Endothelial cell of umbilical vein (primary cell): ENCODE measurements at regions not wholly inside any gene's neighbourhood (a gene's known extent, or its start where the extent isn't known, plus 50 kb on each side); places are given as distances from the start of the nearest gene placed in this dataset.

ENCODE experiments used
- BruUV-seq: library from RNA; stranded (reverse); fragments of 400-500 nt; replicated peaks from 2 replicates; lab custom pipeline; 2021; lab: Mats Ljungman, UMichigan
- CTCF ChIA-PET: fragments of 300-600, 350-600 bp; sonication (Branson Sonifier 250); formaldehyde crosslinking; loops from one replicate; lab custom pipeline; 2021; ENCODE audit warnings: antibody characterized with exemption, inconsistent platforms; lab: Charles Lee
- POLR2A ChIA-PET: fragments of 300-600, 350-600 bp; sonication (Branson Sonifier 250); formaldehyde crosslinking; loops from one replicate; lab custom pipeline; 2021; ENCODE audit warnings: antibody characterized with exemption, inconsistent platforms; lab: Charles Lee
- DNase-seq: peaks from one replicate; pipeline ENCODE4 v3.0.0-alpha.2; 2011; ENCODE audit warnings: low read depth, low spot score
- FAIRE-seq: peaks from 2 replicates; lab custom pipeline; 2011; peaks lifted over from hg19 to GRCh38; lab: Jason Lieb, UNC
- H2AFZ ChIP-seq: 2 replicates; pipeline ENCODE4 v1.6.0; 2012; ENCODE audit warnings: low read depth, low read length, control low read depth, inconsistent platforms
- H3K27ac ChIP-seq: 2 replicates; pipeline ENCODE4 v1.5.1; 2011; ENCODE audit warnings: low read depth, mild to moderate bottlenecking, control low read depth, low read length, moderate library complexity; ENCODE audit not compliant: insufficient read depth
- H3K27me3 ChIP-seq, 2 experiments: 2 replicates each; pipeline versions ENCODE4 v1.6.0 to v1.6.1; 2011; ENCODE audit warnings: low read length in 2 of 2, mixed read lengths in 1 of 2; ENCODE audit not compliant: control insufficient read depth in 2 of 2, insufficient read depth in 2 of 2
- H3K36me3 ChIP-seq, 2 experiments: 2 replicates in 1 of 2; 3 replicates in 1 of 2; pipeline ENCODE4 v1.5.1; 2011; ENCODE audit warnings: low read length in 2 of 2, mild to moderate bottlenecking in 1 of 2, moderate library complexity in 1 of 2; ENCODE audit not compliant: control insufficient read depth in 2 of 2, insufficient read depth in 2 of 2; ENCODE audit errors: extremely low read depth in 1 of 2
- H3K4me1 ChIP-seq: 3 replicates; pipeline ENCODE4 v1.5.1; 2011; ENCODE audit warnings: mild to moderate bottlenecking, low read length; ENCODE audit not compliant: control insufficient read depth, insufficient read depth; ENCODE audit errors: extremely low read depth
- H3K4me2 ChIP-seq: 2 replicates; pipeline ENCODE4 v1.6.1; 2011; ENCODE audit warnings: low read length, control low read depth, mixed read lengths; ENCODE audit not compliant: insufficient read depth
- H3K4me3 ChIP-seq, 3 experiments: fragments of 200-600 bp in 1 of 3; sonication (generic), shearing (Covaris generic) in 1 of 3; replicated peaks in 1 of 3; 2 replicates each; pipeline ENCODE4 v1.5.1; 2011 to 2016; ENCODE audit warnings: control low read depth in 3 of 3, low read length in 3 of 3, mild to moderate bottlenecking in 2 of 3, inconsistent platforms in 1 of 3, low read depth in 1 of 3, moderate library complexity in 1 of 3; ENCODE audit not compliant: insufficient read depth in 1 of 3
- H3K79me2 ChIP-seq: 2 replicates; pipeline ENCODE4 v1.6.0; 2012; ENCODE audit warnings: low read length, inconsistent platforms; ENCODE audit not compliant: control insufficient read depth, insufficient read depth
- H3K9ac ChIP-seq: replicated peaks from 2 replicates; pipeline ENCODE3; 2011; ENCODE audit warnings: low read length, control low read depth; ENCODE audit not compliant: insufficient read depth; ENCODE audit errors: extremely low read depth
- H3K9me1 ChIP-seq: replicated peaks from 3 replicates; pipeline ENCODE4 v1.6.0; 2011; ENCODE audit warnings: mild to moderate bottlenecking, low read length; ENCODE audit not compliant: control insufficient read depth, insufficient read depth; ENCODE audit errors: extremely low read depth
- H3K9me3 ChIP-seq: replicated peaks from 2 replicates; pipeline ENCODE4 v1.5.1; 2012; ENCODE audit warnings: low read length, inconsistent platforms; ENCODE audit not compliant: control insufficient read depth, insufficient read depth
- H4K20me1 ChIP-seq: replicated peaks from 2 replicates; pipeline ENCODE3; 2011; ENCODE audit warnings: mild to moderate bottlenecking, low read length; ENCODE audit not compliant: control insufficient read depth, insufficient read depth; ENCODE audit errors: extremely low read depth
- CTCF ChIP-seq, 2 donors: IDR thresholded peaks; 1 replicate in 1 of 2; 2 replicates in 1 of 2; pipeline ENCODE4 v1.5.1; 2011; ENCODE audit warnings: low read length in 2 of 2, mild to moderate bottlenecking in 2 of 2, moderate library complexity in 2 of 2, control low read depth in 1 of 2, inconsistent platforms in 1 of 2, low read depth in 1 of 2; ENCODE audit not compliant: insufficient read depth in 1 of 2; ENCODE audit errors: extremely low read depth in 1 of 2
- FOS ChIP-seq: IDR thresholded peaks from 2 replicates; pipeline ENCODE4 v1.6.1; 2011; ENCODE audit warnings: mild to moderate bottlenecking, low read length, moderate library complexity, borderline replicate concordance; ENCODE audit not compliant: insufficient read depth
- GATA2 ChIP-seq: IDR thresholded peaks from 2 replicates; pipeline ENCODE4 v1.7.0; 2011; ENCODE audit warnings: low read depth, mild to moderate bottlenecking, moderate library complexity, mixed read lengths, low read length; ENCODE audit not compliant: insufficient read length, insufficient read depth
- JUN ChIP-seq: IDR thresholded peaks from 2 replicates; pipeline ENCODE4 v1.6.1; 2011; ENCODE audit warnings: borderline replicate concordance, low read depth; ENCODE audit not compliant: insufficient read length, insufficient read depth
- POLR2A ChIP-seq: IDR thresholded peaks from 2 replicates; pipeline ENCODE4 v1.6.1; 2012; ENCODE audit warnings: low read depth, mild to moderate bottlenecking, control low read depth, low read length
- POLR2AphosphoS5 ChIP-seq: IDR thresholded peaks from 2 replicates; pipeline ENCODE4 v1.6.1; 2012; ENCODE audit warnings: low read depth, mild to moderate bottlenecking, control low read depth, low read length, moderate library complexity; ENCODE audit not compliant: insufficient read depth
- dilution Hi-C: fragments of 300-500 bp; cut with MboI; formaldehyde crosslinking; loops from one replicate; pipeline ENCODE4 v1.15.0; 2019; ENCODE audit warnings: low sequenced_read_pairs; ENCODE audit not compliant: extremely low pct_ligation_motif_present
- intact Hi-C: fragments of 100-400 bp; cut with micrococcal nuclease; formaldehyde crosslinking; loops from one replicate; pipeline ENCODE4 v1.10.0; 2022

GRCh38 chr2:55986700-55987440 is 63.3 kb upstream of the EFEMP1 start:
- H3K4me1 ChIP-seq: peaks cover 58% of the 10 kb centered on the region
- TF ChIP-seq JUN: peak; percentile 7
- no peak for TF ChIP-seq GATA2
- peak; percentile 25 for TF ChIP-seq FOS
- dilution Hi-C loops: loop anchor here (25.0 kb wide), 1 partner anchor 100 kb away; no protein-coding TSS in a partner anchor
- peak overlapping the region in 2 of 3 experiments; percentile 15 to 60 for H3K4me3 ChIP-seq
- BruUV-seq: no TSS peak
- no peaks in the 10 kb centered on the region for H3K9me1 ChIP-seq
- H3K9ac ChIP-seq: peak overlapping the region; percentile 68
- H3K27ac ChIP-seq: peak overlapping the region; percentile 96
- DNase-seq: peak; percentile 71
- no peaks in the 10 kb centered on the region for H3K36me3 ChIP-seq
- H3K9me3 ChIP-seq: no peaks in the 10 kb centered on the region
- H3K27me3 ChIP-seq: no peaks in the 10 kb centered on the region
- POLR2A ChIA-PET: interaction anchor here (0.9 to 3.2 kb wide), 3 partner anchors 11 to 22 kb away, joined by 3 to 11 read pairs (median 5); no protein-coding TSS in a partner anchor
- no peak for FAIRE-seq
- no peaks in the 10 kb centered on the region for H4K20me1 ChIP-seq
- intact Hi-C loops: loop anchor here (1.0 kb wide), 1 partner anchor 21 kb away; no protein-coding TSS in a partner anchor
- CTCF ChIA-PET: interaction anchor here (0.9 to 3.0 kb wide), 9 partner anchors 10 to 215 kb away, joined by 3 to 11 read pairs (median 5); no protein-coding TSS in a partner anchor
- peak overlapping the region; percentile 69 for H3K4me2 ChIP-seq
- no peak overlapping the region for H2AFZ ChIP-seq
- H3K79me2 ChIP-seq: peaks cover 28% of the 10 kb centered on the region

GRCh38 chr2:55989405-55989804 is 65.8 kb upstream of the EFEMP1 start:
- FAIRE-seq: no peak
- H3K79me2 ChIP-seq: peaks cover 20% of the 10 kb centered on the region
- no peaks in the 10 kb centered on the region for H3K9me1 ChIP-seq
- H3K4me3 ChIP-seq: peak overlapping the region in 2 of 3 experiments; percentile 31 to 66
- H3K27me3 ChIP-seq: no peaks in the 10 kb centered on the region
- H3K9me3 ChIP-seq: no peaks in the 10 kb centered on the region
- dilution Hi-C loops (loop anchor here (25.0 kb wide), 1 partner anchor 102 kb away; no protein-coding TSS in a partner anchor), intact Hi-C loops (no loop called here)
- H3K4me1 ChIP-seq: peaks cover 80% of the 10 kb centered on the region
- H4K20me1 ChIP-seq: no peaks in the 10 kb centered on the region
- BruUV-seq: no TSS peak
- TF ChIP-seq CTCF (IDR thresholded peaks at IDR 0.05; ENCODE audit: extremely low read depth in 1 of 2, insufficient read depth in 1 of 2, low read depth in 1 of 2, low read length in 2 of 2) (no peak), JUN (no peak), POLR2A (peak; percentile 64), POLR2AphosphoS5 (peak; percentile 40)
- ChIA-PET POLR2A (interaction anchor here (1.2 to 2.0 kb wide), 3 partner anchors 19 to 24 kb away, joined by 3 to 6 read pairs (median 5); no protein-coding TSS in a partner anchor), CTCF (interaction anchor here (0.8 to 4.6 kb wide), 3 partner anchors 11 to 25 kb away, joined by 3 to 38 read pairs (median 12); no protein-coding TSS in a partner anchor)
- H3K27ac ChIP-seq: peak overlapping the region; percentile 93
- H3K4me2 ChIP-seq: peak overlapping the region; percentile 3
- peak overlapping the region; percentile 35 for H3K9ac ChIP-seq
- no peaks in the 10 kb centered on the region for H3K36me3 ChIP-seq
- no peak overlapping the region for H2AFZ ChIP-seq
- peak; percentile 53 for DNase-seq
